ENCODE measurements at regions not wholly inside any gene's neighbourhood (a gene's known extent, or its start where the extent isn't known, plus 50 kb on each side); places are given as distances from the start of the nearest gene placed in this dataset.

DNA sequence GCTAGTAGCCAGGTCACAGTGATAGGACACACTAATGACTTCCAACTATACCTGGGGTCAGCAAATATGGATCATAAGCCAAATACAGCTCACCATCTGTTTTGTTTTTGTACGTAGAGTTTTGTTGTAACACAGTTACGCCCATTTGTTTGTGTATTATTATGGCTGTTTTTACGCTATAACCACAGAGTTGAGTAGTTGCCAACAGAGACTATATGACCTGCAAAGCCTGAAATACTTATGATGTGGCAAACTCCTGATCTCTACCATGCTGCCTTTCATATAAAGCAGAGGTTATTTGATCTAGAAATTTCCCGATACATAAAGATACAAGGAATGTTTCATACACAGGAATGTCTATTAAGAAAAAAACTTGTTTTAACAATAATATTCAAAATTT lies 152.2 kb downstream of the HNMT start:
- Mint-ChIP-seq H3K27me3 (ENCODE audit: low read depth) (no peaks in the 10 kb centered on the region), H3K36me3 (ENCODE audit: insufficient read depth) (no peaks in the 10 kb centered on the region), H3K4me3 (no peak overlapping the region), H3K9me3 (no peaks in the 10 kb centered on the region), H3K4me1 (ENCODE audit: low read depth) (no peaks in the 10 kb centered on the region)
- ATAC-seq (no peak), DNase-seq (no peak)

DNA sequence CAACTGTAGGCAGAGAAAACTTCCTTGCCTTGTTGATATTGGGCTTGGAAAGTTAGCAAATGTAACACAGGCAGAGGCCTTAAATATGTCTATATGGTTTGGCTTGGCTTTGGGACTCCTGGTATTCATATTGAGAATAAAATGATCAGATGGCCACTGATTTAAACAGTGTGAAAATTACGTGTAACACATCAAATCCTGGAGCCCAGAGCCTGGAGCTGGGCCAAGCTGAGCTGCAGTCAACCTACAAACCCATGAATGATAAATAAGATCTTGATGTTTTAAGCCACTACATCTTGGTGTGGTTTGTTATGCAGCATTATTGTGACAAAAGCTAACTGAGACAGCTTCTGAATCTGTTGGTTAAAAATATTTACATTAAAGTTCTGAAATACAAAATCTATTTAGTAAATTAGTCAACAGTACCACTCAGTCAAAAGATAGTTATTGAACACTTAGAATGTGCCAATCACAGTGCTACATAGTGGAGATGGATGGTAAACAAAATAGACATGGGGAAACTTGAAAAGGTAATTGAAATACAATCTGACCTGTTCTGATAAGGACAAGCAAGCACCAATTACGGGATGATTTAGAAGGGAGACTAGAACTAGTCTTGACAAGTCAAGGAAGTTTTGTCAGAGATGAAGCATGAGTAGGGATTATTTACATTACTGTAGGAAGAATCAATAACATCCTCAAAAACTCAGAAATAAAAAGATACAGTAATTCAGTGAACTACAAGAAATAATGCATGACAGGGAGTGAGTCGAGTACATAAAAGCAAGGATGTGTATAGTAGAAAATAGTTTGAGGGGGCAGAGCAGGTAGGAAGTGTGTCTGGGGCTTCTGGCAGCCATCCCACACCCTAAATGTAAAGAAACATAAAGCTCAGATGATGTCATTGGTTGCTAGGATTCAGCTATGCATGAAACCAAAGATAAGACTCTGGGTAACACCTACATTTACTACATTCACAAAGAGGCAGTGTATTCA lies 157.7 kb downstream of the HNMT start:
- ATAC-seq, result no peak
- Mint-ChIP-seq H3K27me3 (ENCODE audit: low read depth) (no peaks in the 10 kb centered on the region), H3K4me1 (ENCODE audit: low read depth) (no peaks in the 10 kb centered on the region), H3K4me3 (no peak overlapping the region), H3K36me3 (ENCODE audit: insufficient read depth) (no peaks in the 10 kb centered on the region), H3K9me3 (no peaks in the 10 kb centered on the region)
- no peak for DNase-seq

DNA sequence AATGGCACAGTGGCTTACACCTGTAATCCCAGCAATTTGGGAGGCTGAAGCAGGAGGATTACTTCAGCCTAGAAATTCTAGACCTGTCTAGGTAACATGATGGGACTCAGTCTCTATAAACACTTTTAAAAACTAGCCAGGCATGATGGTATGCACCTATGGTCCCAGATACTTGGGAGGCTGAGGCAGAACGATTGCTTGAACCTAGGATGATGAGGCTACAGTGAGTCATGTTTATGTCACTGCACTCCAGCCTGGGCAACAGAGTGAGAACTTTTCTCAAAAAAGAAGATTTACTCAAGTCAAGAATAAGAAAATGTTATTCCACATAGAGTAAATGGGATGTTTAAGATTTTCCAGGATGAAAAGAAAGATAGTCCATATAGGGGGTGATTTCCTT lies 158.6 kb downstream of the HNMT start:
- Mint-ChIP-seq H3K36me3 (ENCODE audit: insufficient read depth) (no peaks in the 10 kb centered on the region), H3K9me3 (no peaks in the 10 kb centered on the region), H3K4me1 (ENCODE audit: low read depth) (no peaks in the 10 kb centered on the region), H3K27me3 (ENCODE audit: low read depth) (no peaks in the 10 kb centered on the region), H3K4me3 (no peak overlapping the region)
- no peak for ATAC-seq
- DNase-seq, result no peak

DNA sequence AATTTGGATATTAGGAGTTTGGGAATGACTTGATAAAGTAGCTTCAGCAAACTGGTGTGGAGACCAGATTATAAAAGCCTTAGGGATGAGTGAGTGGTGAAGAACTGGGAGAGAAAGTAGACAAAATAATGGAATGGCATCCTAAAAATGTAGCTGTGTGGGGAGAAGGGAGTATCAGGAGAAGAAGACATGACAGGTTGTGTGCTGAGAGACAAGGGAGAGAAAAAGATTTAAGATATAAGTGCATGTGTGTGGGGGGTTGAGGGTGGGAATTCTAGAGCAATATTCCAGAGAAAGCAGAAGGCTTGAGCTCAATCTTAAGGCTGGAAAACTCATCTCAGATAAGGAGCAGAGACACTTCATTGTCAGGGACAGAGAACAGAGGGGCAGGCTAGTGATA lies 159.5 kb downstream of the HNMT start:
- DNase-seq (no peak), ATAC-seq (no peak)
- no peaks in the 10 kb centered on the region for H3K27me3 Mint-ChIP-seq (ENCODE audit: low read depth)
- H3K4me1 Mint-ChIP-seq (ENCODE audit: low read depth), result no peaks in the 10 kb centered on the region
- H3K9me3 Mint-ChIP-seq, result no peaks in the 10 kb centered on the region
- no peaks in the 10 kb centered on the region for H3K36me3 Mint-ChIP-seq (ENCODE audit: insufficient read depth)
- no peak overlapping the region for H3K4me3 Mint-ChIP-seq

DNA sequence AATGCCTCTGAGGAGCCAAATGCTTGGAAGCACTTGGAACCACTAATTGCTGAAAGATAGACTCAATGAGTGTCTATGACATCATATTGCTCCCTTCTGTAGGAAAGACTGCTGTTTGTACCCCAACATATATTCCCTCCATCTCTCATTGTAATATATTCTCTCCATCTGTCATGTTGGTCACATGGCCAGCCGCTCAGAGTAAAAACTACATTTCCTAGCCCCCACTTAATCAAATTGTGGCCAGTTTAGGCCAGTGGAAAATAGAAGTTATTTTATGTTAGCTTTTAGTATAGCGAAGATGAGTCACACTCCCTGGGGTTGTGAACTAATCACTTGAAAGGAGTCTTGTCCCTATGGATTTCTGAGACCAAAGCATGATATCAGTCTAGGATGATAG lies 160.2 kb downstream of the HNMT start:
- ATAC-seq (no peak), DNase-seq (no peak)
- H3K27me3 Mint-ChIP-seq (ENCODE audit: low read depth), result no peaks in the 10 kb centered on the region
- H3K4me3 Mint-ChIP-seq, result no peak overlapping the region
- H3K9me3 Mint-ChIP-seq, result no peaks in the 10 kb centered on the region
- H3K36me3 Mint-ChIP-seq (ENCODE audit: insufficient read depth), result no peaks in the 10 kb centered on the region
- no peaks in the 10 kb centered on the region for H3K4me1 Mint-ChIP-seq (ENCODE audit: low read depth)

DNA sequence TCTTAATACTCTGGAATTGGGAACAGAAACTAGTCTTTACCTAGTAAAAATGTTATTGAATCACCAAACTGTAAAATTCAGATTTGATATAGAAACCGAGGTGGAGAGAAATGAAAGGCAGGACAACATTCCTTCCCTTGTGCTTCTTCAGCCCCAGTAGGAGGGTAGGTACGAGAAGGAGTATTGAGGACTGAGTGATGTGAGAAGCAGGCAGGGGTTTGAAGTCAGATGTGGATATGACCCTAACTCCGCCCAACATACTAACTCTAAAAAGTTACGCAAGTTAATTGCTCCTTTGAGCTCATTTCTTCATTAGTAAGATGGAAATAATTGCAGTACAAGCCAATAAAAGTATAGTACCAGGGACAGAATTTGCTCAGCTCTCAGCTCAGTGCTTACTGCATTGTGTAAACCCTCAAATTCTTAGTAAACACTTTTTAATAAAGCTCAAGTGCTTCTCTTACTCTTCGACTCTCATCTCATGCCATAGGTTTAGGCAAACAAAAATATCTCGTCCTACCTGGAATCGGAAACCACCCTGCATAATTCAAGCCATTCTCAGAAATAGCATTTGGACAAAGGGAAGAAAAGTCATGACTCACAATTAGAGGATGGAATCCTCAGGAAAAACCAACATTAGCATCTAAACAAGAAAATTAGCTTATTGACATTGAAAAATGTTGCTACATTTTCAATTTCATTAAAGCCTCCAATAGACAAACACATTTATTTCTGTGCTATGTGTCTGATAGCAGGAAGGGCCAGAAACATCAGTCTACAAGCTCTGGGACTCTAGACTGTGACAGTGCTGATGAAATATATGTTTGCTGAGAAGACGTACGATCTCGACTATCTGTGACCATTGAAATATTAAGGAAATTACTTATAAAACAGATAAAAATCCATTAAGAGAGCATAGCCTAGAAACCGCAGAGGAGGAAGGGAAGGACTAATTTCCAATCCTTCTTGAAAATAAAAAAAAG lies 161.3 kb downstream of the HNMT start:
- H3K4me1 Mint-ChIP-seq (ENCODE audit: low read depth), result no peaks in the 10 kb centered on the region
- no peak overlapping the region for H3K4me3 Mint-ChIP-seq
- DNase-seq (no peak), ATAC-seq (no peak)
- no peaks in the 10 kb centered on the region for H3K27me3 Mint-ChIP-seq (ENCODE audit: low read depth)
- H3K36me3 Mint-ChIP-seq (ENCODE audit: insufficient read depth), result no peaks in the 10 kb centered on the region
- H3K9me3 Mint-ChIP-seq, result no peaks in the 10 kb centered on the region

DNA sequence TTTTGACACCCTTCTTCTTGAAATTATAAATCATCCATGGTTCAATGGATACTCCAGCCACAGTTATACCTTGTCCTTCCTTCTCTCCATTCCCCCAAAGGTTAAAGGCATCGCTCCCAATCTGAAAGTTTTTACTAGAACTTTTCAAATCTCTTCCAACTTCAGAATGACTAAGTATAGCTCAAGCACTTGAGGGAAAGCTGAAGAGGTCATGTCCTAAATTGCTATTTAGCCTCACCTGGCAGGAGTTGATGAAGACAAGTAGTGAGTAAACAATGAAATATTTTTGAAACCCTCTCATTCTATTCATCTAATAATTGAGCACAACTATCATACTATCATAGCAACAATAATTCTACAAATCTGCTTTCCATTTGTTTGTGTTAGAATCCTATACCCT lies 167.8 kb downstream of the HNMT start:
- no peaks in the 10 kb centered on the region for H3K36me3 Mint-ChIP-seq (ENCODE audit: insufficient read depth)
- no peaks in the 10 kb centered on the region for H3K9me3 Mint-ChIP-seq
- H3K4me1 Mint-ChIP-seq (ENCODE audit: low read depth), result no peaks in the 10 kb centered on the region
- ATAC-seq (no peak), DNase-seq (no peak)
- H3K27me3 Mint-ChIP-seq (ENCODE audit: low read depth), result no peaks in the 10 kb centered on the region
- H3K4me3 Mint-ChIP-seq, result no peak overlapping the region

DNA sequence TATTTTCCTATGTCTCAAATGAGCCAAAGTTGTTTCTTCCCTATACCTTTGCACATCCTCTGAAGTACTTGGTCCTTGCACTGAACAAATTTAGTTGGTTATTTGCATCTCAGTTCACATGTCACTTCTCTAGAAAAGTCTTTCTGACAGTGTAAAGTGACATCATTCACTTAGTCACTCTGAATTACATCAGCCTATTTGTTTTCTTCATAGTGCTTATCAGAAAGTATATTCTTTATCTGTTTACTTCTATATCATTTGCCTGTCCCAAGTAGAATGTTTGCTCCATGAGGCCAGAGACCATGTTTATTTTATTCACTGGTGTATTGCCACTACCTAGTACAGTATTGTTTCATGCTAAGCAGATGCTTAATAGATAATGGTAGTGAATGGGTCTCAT lies 173.7 kb downstream of the HNMT start:
- peaks cover 4% of the 10 kb centered on the region for H3K9me3 Mint-ChIP-seq
- H3K4me1 Mint-ChIP-seq (ENCODE audit: low read depth), result no peaks in the 10 kb centered on the region
- no peak for DNase-seq
- no peak overlapping the region for H3K4me3 Mint-ChIP-seq
- no peaks in the 10 kb centered on the region for H3K36me3 Mint-ChIP-seq (ENCODE audit: insufficient read depth)
- H3K27me3 Mint-ChIP-seq (ENCODE audit: low read depth), result no peaks in the 10 kb centered on the region
- ATAC-seq, result no peak

DNA sequence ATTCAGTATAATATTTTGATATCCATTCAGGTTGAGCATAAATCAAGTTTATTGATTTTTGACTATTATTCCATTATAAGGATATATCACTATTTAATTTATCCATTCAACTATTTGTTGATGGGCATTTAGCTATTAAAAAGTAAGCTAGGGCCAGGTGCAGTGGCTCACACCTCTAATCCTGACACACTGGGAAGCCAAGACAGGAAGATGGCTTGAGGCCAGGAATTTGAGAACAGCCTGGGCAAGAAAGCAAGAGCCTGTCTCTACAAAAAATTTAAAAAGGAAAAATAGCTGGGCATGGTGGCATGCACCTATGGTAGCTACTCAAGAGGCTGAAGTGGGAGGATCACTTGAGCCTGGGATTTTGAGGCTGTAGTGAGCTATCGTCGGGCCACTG lies 183.5 kb downstream of the HNMT start:
- no peak for ATAC-seq
- Mint-ChIP-seq H3K9me3 (peaks cover 5% of the 10 kb centered on the region), H3K36me3 (ENCODE audit: insufficient read depth) (no peaks in the 10 kb centered on the region), H3K4me3 (no peak overlapping the region), H3K4me1 (ENCODE audit: low read depth) (no peaks in the 10 kb centered on the region), H3K27me3 (ENCODE audit: low read depth) (no peaks in the 10 kb centered on the region)
- no peak for DNase-seq

DNA sequence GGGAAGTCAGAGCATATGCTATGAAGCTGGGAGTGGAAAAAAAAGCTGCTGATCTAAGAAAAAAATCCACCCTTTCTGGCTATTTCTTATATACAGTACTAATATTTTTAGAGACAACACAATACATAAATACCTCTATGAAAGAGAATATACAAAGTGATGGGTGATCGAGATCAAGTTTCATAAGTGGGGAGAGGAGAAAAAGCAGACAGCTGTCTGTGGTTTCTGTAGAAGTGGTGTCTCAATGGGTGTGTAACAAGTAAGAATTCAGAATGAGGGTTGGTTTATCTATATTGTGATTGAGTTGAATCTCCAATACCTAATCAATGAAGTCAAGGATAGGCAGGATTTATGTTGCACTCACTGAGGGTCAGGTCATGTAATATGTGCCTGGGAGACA lies 191.0 kb downstream of the HNMT start:
- Mint-ChIP-seq H3K4me1 (ENCODE audit: low read depth) (no peaks in the 10 kb centered on the region), H3K4me3 (no peak overlapping the region), H3K36me3 (ENCODE audit: insufficient read depth) (no peaks in the 10 kb centered on the region), H3K9me3 (no peaks in the 10 kb centered on the region), H3K27me3 (ENCODE audit: low read depth) (no peaks in the 10 kb centered on the region)
- ATAC-seq (no peak), DNase-seq (no peak)

DNA sequence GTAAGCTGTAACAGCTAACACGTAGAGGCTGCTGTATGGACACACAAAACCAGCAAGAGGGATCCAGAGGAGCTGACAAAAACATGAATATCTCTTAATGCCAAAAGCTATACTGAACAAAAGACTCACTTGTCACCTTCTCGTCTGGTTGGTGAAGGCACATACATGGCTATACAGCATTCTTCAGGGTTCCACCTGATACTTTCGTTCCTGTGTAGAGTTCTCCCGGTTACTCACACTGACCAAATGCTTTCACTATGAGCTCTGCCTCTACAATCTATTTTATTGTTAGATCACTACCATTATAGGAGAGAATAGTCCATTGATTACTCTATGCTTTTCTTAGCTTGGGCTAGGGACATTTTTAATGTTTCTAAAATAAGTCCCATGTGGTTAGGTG lies 193.1 kb downstream of the HNMT start:
- Mint-ChIP-seq H3K9me3 (no peaks in the 10 kb centered on the region), H3K4me3 (no peak overlapping the region), H3K27me3 (ENCODE audit: low read depth) (no peaks in the 10 kb centered on the region), H3K36me3 (ENCODE audit: insufficient read depth) (no peaks in the 10 kb centered on the region), H3K4me1 (ENCODE audit: low read depth) (no peaks in the 10 kb centered on the region)
- ATAC-seq (no peak), DNase-seq (no peak)

DNA sequence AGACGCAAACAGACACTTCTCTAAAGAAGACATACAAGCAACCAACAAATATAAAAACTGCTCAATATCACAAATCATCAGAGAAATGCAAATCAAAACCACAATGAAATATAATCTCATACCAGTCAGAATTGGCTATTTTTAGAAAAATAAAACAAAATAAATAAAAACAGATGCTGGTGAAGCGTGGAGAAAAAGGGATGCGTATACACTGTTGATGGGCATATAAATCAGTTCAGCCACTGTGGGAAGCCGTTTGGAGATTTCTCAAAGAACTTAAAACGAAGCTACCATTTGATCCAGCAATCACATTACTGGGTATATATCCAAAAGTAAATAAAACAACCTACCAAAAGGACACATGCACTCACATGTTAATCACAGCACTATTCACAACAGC lies 206.2 kb downstream of the HNMT start:
- DNase-seq (no peak), ATAC-seq (no peak)
- no peak overlapping the region for H3K4me3 Mint-ChIP-seq
- no peaks in the 10 kb centered on the region for H3K36me3 Mint-ChIP-seq (ENCODE audit: insufficient read depth)
- peaks cover 15% of the 10 kb centered on the region for H3K9me3 Mint-ChIP-seq
- H3K4me1 Mint-ChIP-seq (ENCODE audit: low read depth), result no peaks in the 10 kb centered on the region
- H3K27me3 Mint-ChIP-seq (ENCODE audit: low read depth), result no peaks in the 10 kb centered on the region

DNA sequence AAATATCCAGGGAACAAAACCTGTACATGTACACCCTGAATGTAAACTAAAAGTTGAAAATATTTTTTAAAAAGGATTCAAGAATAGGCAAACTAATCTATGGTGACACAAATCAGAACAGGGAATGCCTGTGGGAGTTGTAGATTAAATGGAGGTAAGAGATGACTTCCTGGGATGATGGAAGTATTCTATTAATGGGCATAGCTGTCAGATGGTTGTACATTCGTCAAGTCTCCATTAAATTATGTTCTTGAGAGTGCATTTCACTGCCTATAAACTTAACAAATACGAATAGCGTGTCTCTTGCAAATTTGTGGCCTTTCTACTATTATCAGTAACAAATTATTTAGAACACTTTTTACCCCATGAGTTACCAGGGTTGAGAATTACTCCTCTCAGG lies 207.0 kb downstream of the HNMT start:
- ATAC-seq (no peak), DNase-seq (no peak)
- Mint-ChIP-seq H3K9me3 (peaks cover 15% of the 10 kb centered on the region), H3K4me1 (ENCODE audit: low read depth) (no peaks in the 10 kb centered on the region), H3K36me3 (ENCODE audit: insufficient read depth) (no peaks in the 10 kb centered on the region), H3K27me3 (ENCODE audit: low read depth) (no peaks in the 10 kb centered on the region), H3K4me3 (no peak overlapping the region)

DNA sequence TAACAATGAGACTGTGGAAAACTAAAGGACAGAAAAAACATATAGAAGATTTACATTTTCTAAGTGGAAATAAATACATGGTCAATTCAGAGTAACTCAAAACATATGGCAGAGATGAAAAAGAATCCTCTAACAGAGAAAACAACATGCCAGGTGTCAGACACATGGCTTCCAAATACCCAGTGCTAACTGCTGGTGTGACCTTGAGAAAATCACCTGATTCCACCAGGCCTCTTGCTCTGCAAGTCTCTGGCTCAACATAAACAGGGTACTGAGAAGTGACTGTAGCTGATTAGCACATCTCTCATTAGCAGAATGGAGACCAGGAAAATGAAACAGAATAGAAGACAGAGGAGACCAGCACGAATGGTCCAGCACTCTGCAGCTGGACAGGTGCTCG lies 210.8 kb downstream of the HNMT start:
- no peaks in the 10 kb centered on the region for H3K36me3 Mint-ChIP-seq (ENCODE audit: insufficient read depth)
- H3K27me3 Mint-ChIP-seq (ENCODE audit: low read depth), result no peaks in the 10 kb centered on the region
- H3K9me3 Mint-ChIP-seq, result peaks cover 7% of the 10 kb centered on the region
- DNase-seq (no peak), ATAC-seq (no peak)
- no peaks in the 10 kb centered on the region for H3K4me1 Mint-ChIP-seq (ENCODE audit: low read depth)
- no peak overlapping the region for H3K4me3 Mint-ChIP-seq

Data from activated T-cell treated with anti-CD3 and anti-CD28 coated beads, Interleukin-2, amount 50 U/mL, for 4 hours (primary cell).